H1 (cell line): ENCODE measurements at regions not wholly inside any gene's neighbourhood (a gene's known extent, or its start where the extent isn't known, plus 50 kb on each side); places are given as distances from the start of the nearest gene placed in this dataset.

Source experiments
- CHD1 ChIP-seq: IDR thresholded peaks from 2 replicates; pipeline ENCODE4 v1.6.1; 2012; ENCODE audit warnings: low read depth, low read length, improper control_type of control experiment
- CTBP2 ChIP-seq: IDR thresholded peaks from 2 replicates; pipeline ENCODE4 v1.7.0; 2011; ENCODE audit warnings: borderline replicate concordance, mild to moderate bottlenecking, moderate library complexity, mixed read lengths, low read length; ENCODE audit not compliant: insufficient read depth, insufficient read length
- TF ChIP-seq, protein P1 (sequence below): IDR thresholded peaks from 2 replicates; pipeline ENCODE4 v1.6.1; 2012; ENCODE audit warnings: inconsistent platforms
- TF ChIP-seq, protein P2 (sequence below): fragments of 300-600 bp; sonication (generic); IDR thresholded peaks from 2 replicates; pipeline ENCODE4 v1.7.1; 2012; ENCODE audit warnings: low read length, moderate library complexity, mild to moderate bottlenecking, inconsistent platforms; ENCODE audit not compliant: insufficient replicate concordance
- TF ChIP-seq, protein P3 (sequence below): IDR thresholded peaks from 2 replicates; pipeline ENCODE4 v1.6.1; 2011; ENCODE audit warnings: low read depth, mild to moderate bottlenecking, low read length; ENCODE audit not compliant: insufficient read depth

DNA sequence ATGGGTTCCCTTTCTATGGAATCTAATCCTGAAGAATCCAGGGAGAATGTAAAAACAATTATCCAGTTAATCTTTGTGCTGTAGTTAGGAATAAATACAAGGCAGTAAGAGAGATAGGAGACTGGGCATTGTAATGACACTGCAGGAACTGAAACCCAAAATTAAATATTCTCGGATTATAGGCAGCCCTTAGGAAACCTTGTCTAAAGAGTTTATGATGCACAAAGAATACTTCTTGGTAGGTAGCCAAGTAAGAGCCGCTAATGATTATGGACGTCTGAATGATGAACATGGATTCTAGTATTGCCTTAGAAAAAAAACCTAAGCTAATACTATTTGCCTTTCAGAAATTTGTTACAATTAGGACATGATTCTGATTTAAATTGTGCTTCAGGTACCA, 165.4 kb upstream of the LRIG3 start (continued):
- TF ChIP-seq, protein P1, sequence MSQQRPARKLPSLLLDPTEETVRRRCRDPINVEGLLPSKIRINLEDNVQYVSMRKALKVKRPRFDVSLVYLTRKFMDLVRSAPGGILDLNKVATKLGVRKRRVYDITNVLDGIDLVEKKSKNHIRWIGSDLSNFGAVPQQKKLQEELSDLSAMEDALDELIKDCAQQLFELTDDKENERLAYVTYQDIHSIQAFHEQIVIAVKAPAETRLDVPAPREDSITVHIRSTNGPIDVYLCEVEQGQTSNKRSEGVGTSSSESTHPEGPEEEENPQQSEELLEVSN, result no peak
- no peak for TF ChIP-seq CTBP2
- no peak for TF ChIP-seq CHD1
- TF ChIP-seq, protein P2, sequence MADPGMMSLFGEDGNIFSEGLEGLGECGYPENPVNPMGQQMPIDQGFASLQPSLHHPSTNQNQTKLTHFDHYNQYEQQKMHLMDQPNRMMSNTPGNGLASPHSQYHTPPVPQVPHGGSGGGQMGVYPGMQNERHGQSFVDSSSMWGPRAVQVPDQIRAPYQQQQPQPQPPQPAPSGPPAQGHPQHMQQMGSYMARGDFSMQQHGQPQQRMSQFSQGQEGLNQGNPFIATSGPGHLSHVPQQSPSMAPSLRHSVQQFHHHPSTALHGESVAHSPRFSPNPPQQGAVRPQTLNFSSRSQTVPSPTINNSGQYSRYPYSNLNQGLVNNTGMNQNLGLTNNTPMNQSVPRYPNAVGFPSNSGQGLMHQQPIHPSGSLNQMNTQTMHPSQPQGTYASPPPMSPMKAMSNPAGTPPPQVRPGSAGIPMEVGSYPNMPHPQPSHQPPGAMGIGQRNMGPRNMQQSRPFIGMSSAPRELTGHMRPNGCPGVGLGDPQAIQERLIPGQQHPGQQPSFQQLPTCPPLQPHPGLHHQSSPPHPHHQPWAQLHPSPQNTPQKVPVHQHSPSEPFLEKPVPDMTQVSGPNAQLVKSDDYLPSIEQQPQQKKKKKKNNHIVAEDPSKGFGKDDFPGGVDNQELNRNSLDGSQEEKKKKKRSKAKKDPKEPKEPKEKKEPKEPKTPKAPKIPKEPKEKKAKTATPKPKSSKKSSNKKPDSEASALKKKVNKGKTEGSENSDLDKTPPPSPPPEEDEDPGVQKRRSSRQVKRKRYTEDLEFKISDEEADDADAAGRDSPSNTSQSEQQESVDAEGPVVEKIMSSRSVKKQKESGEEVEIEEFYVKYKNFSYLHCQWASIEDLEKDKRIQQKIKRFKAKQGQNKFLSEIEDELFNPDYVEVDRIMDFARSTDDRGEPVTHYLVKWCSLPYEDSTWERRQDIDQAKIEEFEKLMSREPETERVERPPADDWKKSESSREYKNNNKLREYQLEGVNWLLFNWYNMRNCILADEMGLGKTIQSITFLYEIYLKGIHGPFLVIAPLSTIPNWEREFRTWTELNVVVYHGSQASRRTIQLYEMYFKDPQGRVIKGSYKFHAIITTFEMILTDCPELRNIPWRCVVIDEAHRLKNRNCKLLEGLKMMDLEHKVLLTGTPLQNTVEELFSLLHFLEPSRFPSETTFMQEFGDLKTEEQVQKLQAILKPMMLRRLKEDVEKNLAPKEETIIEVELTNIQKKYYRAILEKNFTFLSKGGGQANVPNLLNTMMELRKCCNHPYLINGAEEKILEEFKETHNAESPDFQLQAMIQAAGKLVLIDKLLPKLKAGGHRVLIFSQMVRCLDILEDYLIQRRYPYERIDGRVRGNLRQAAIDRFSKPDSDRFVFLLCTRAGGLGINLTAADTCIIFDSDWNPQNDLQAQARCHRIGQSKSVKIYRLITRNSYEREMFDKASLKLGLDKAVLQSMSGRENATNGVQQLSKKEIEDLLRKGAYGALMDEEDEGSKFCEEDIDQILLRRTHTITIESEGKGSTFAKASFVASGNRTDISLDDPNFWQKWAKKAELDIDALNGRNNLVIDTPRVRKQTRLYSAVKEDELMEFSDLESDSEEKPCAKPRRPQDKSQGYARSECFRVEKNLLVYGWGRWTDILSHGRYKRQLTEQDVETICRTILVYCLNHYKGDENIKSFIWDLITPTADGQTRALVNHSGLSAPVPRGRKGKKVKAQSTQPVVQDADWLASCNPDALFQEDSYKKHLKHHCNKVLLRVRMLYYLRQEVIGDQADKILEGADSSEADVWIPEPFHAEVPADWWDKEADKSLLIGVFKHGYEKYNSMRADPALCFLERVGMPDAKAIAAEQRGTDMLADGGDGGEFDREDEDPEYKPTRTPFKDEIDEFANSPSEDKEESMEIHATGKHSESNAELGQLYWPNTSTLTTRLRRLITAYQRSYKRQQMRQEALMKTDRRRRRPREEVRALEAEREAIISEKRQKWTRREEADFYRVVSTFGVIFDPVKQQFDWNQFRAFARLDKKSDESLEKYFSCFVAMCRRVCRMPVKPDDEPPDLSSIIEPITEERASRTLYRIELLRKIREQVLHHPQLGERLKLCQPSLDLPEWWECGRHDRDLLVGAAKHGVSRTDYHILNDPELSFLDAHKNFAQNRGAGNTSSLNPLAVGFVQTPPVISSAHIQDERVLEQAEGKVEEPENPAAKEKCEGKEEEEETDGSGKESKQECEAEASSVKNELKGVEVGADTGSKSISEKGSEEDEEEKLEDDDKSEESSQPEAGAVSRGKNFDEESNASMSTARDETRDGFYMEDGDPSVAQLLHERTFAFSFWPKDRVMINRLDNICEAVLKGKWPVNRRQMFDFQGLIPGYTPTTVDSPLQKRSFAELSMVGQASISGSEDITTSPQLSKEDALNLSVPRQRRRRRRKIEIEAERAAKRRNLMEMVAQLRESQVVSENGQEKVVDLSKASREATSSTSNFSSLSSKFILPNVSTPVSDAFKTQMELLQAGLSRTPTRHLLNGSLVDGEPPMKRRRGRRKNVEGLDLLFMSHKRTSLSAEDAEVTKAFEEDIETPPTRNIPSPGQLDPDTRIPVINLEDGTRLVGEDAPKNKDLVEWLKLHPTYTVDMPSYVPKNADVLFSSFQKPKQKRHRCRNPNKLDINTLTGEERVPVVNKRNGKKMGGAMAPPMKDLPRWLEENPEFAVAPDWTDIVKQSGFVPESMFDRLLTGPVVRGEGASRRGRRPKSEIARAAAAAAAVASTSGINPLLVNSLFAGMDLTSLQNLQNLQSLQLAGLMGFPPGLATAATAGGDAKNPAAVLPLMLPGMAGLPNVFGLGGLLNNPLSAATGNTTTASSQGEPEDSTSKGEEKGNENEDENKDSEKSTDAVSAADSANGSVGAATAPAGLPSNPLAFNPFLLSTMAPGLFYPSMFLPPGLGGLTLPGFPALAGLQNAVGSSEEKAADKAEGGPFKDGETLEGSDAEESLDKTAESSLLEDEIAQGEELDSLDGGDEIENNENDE, result no peak
- TF ChIP-seq, protein P3, sequence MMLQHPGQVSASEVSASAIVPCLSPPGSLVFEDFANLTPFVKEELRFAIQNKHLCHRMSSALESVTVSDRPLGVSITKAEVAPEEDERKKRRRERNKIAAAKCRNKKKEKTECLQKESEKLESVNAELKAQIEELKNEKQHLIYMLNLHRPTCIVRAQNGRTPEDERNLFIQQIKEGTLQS, result no peak
